K562 (cell line): ENCODE measurements at regions not wholly inside any gene's neighbourhood (a gene's known extent, or its start where the extent isn't known, plus 50 kb on each side); places are given as distances from the start of the nearest gene placed in this dataset.
A peak's percentile ranks its signal among the peaks of the same experiment; 100 is the strongest.
"Not testable (repeated sequence)": the region's sequence is repeated elsewhere in the genome, so short reads cannot be mapped to it uniquely, and the experiment has no call there.

Source experiments
- ATAC-seq: fragments of 200-7000 bp; cut with Tn5 transposase; 3 replicates; pipeline ENCODE4 v1.9.1; 2020; ENCODE audit warnings: moderate library complexity
- BruUV-seq: library from RNA; stranded (reverse); fragments of 400-500 nt; replicated peaks from 2 replicates; lab custom pipeline; 2021; lab: Mats Ljungman, UMichigan
- CTCF ChIA-PET: fragments of 300-600 bp; formaldehyde crosslinking; extraction: SDS; loops from one replicate; lab custom pipeline; 2021; ENCODE audit warnings: low intra/inter-chr PET ratio; lab: Yijun Ruan, JAX
- POLR2A ChIA-PET: fragments of 300-600, 350-650 bp; sonication (Branson Sonifier 250); formaldehyde crosslinking; extraction: SDS; loops from one replicate; lab custom pipeline; 2021; ENCODE audit warnings: antibody characterized with exemption, inconsistent platforms; lab: Yijun Ruan, JAX
- DNase-seq, 4 experiments: peaks; one replicate each; pipeline versions ENCODE4 v3.0.0 to v3.0.0-alpha.2; 2011 to 2018; ENCODE audit warnings: low spot score in 3 of 4, mixed read lengths in 3 of 4; ENCODE audit errors: extremely low read depth in 1 of 4
- FAIRE-seq: peaks from 2 replicates; lab custom pipeline; 2011; peaks lifted over from hg19 to GRCh38; lab: Jason Lieb, UNC
- H2AFZ ChIP-seq: 2 replicates; pipeline ENCODE4 v1.6.0; 2011; ENCODE audit warnings: low read depth, low read length, control low read depth, inconsistent platforms
- H3K27ac ChIP-seq: fragments of 200-600 bp; 3 replicates; pipeline ENCODE4 v1.8.0; 2011; ENCODE audit warnings: low read depth, mild to moderate bottlenecking, control low read depth, inconsistent platforms, low read length, moderate library complexity, mixed read lengths; ENCODE audit errors: extremely low read depth
- H3K27me3 ChIP-seq, 2 experiments: fragments of 300-600 bp in 1 of 2; 2 replicates in 1 of 2; 3 replicates in 1 of 2; pipeline versions ENCODE4 v1.6.0 to v1.8.0; 2011; ENCODE audit warnings: inconsistent platforms in 2 of 2, low read length in 2 of 2, mild to moderate bottlenecking in 1 of 2, mixed read lengths in 1 of 2, moderate library complexity in 1 of 2; ENCODE audit not compliant: control insufficient read depth in 2 of 2, insufficient read depth in 2 of 2
- H3K36me3 ChIP-seq: fragments of 300-600 bp; 3 replicates; pipeline ENCODE4 v1.8.0; 2011; ENCODE audit warnings: mild to moderate bottlenecking, low read length, inconsistent platforms; ENCODE audit not compliant: control insufficient read depth, insufficient read depth
- H3K4me1 ChIP-seq, 2 experiments: fragments of 200-600 bp in 1 of 2; replicated peaks in 1 of 2; 2 replicates in 1 of 2; 3 replicates in 1 of 2; pipeline versions ENCODE4 v1.5.1 to v1.8.0; 2011; ENCODE audit warnings: inconsistent platforms in 2 of 2, low read length in 2 of 2, mild to moderate bottlenecking in 1 of 2, mixed read lengths in 1 of 2, moderate library complexity in 1 of 2; ENCODE audit not compliant: control insufficient read depth in 2 of 2, insufficient read depth in 2 of 2
- H3K4me2 ChIP-seq: 2 replicates; pipeline ENCODE4 v1.6.1; 2011; ENCODE audit warnings: low read length, control low read depth, inconsistent platforms, mixed read lengths; ENCODE audit not compliant: insufficient read depth
- H3K4me3 ChIP-seq: fragments of 200-600 bp; sonication (generic), shearing (Covaris generic); 2 replicates; pipeline ENCODE4 v1.5.1; 2016; ENCODE audit warnings: control low read depth, inconsistent platforms
- H3K79me2 ChIP-seq: fragments of 200-600 bp; 3 replicates; pipeline ENCODE4 v1.8.0; 2011; ENCODE audit warnings: low read length, inconsistent platforms; ENCODE audit not compliant: control insufficient read depth, insufficient read depth
- H3K9ac ChIP-seq, 2 experiments: 2 replicates each; pipeline versions ENCODE4 v1.6.0 to v1.6.1; 2011; ENCODE audit warnings: low read depth in 2 of 2, low read length in 2 of 2, control low read depth in 1 of 2, inconsistent platforms in 1 of 2, mild to moderate bottlenecking in 1 of 2, mixed read lengths in 1 of 2; ENCODE audit not compliant: insufficient read depth in 1 of 2
- H3K9me1 ChIP-seq: one replicate; pipeline ENCODE4 v1.6.0; 2011; ENCODE audit warnings: inconsistent platforms, mild to moderate bottlenecking, low read length, moderate library complexity; ENCODE audit not compliant: control insufficient read depth, insufficient read depth
- H3K9me3 ChIP-seq: replicated peaks from 2 replicates; pipeline ENCODE4 v1.5.1; 2011; ENCODE audit warnings: low read depth, low read length, inconsistent platforms; ENCODE audit not compliant: control insufficient read depth, insufficient read depth
- H4K20me1 ChIP-seq: replicated peaks from 2 replicates; pipeline ENCODE4 v1.6.1; 2011; ENCODE audit warnings: low read length, inconsistent platforms, mixed read lengths; ENCODE audit not compliant: control insufficient read depth, insufficient read depth
- FOXA3 ChIP-seq, 2 experiments: fragments of 450-650 bp in 1 of 2; sonication (generic) in 1 of 2; formaldehyde crosslinking; IDR thresholded peaks in 1 of 2; conservative IDR thresholded peaks in 1 of 2; 2 replicates each; pipeline versions ENCODE4 v1.4.0 to v1.8.0; 2020 to 2022; ENCODE audit warnings: mild to moderate bottlenecking in 2 of 2, missing genetic modification reagents in 1 of 2
- MEIS2 ChIP-seq: fragments of 450-650 bp; IDR thresholded peaks from 2 replicates; pipeline ENCODE4 v1.6.1; 2014; ENCODE audit warnings: mild to moderate bottlenecking; ENCODE audit not compliant: partially characterized antibody
- NFIC ChIP-seq: fragments of 450-650 bp; IDR thresholded peaks from 2 replicates; pipeline ENCODE4 v1.6.1; 2017; ENCODE audit warnings: mild to moderate bottlenecking, inconsistent platforms
- NRF1 ChIP-seq, 2 experiments: fragments of 450-650 bp; IDR thresholded peaks in 1 of 2; conservative IDR thresholded peaks in 1 of 2; 2 replicates each; pipeline ENCODE4 v1.6.1; 2014; ENCODE audit warnings: mild to moderate bottlenecking in 2 of 2
- PKNOX1 ChIP-seq: fragments of 450-650 bp; IDR thresholded peaks from 2 replicates; pipeline ENCODE4 v1.6.1; 2016
- ZNF766 ChIP-seq: fragments of 200-800 bp; sonication (Bioruptor generic); conservative IDR thresholded peaks from 2 replicates; pipeline ENCODE4 v1.6.1; 2016; ENCODE audit warnings: missing genetic modification characterization, missing compliant biosample characterization
- WGBS: fragments of 100-300 bp; shearing (Covaris generic); methylation state at CpG from one replicate; pipeline ENCODE4 v1.1.6; 2016; ENCODE audit warnings: low coverage, mixed read lengths; ENCODE audit not compliant: insufficient coverage; ENCODE audit errors: missing lambda C conversion rate; 5-methylcytosine and 5-hydroxymethylcytosine counted together
- in situ Hi-C: fragments of 300-500 bp; cut with MboI; formaldehyde crosslinking; loops from 4 replicates; pipeline ENCODE4 v1.15.0; 2018; ENCODE audit warnings: inconsistent platforms, mixed read lengths
- intact Hi-C: fragments of 100-400 bp; cut with micrococcal nuclease; formaldehyde crosslinking; loops from 2 replicates; pipeline ENCODE4 v1.14.2; 2022

DNA sequence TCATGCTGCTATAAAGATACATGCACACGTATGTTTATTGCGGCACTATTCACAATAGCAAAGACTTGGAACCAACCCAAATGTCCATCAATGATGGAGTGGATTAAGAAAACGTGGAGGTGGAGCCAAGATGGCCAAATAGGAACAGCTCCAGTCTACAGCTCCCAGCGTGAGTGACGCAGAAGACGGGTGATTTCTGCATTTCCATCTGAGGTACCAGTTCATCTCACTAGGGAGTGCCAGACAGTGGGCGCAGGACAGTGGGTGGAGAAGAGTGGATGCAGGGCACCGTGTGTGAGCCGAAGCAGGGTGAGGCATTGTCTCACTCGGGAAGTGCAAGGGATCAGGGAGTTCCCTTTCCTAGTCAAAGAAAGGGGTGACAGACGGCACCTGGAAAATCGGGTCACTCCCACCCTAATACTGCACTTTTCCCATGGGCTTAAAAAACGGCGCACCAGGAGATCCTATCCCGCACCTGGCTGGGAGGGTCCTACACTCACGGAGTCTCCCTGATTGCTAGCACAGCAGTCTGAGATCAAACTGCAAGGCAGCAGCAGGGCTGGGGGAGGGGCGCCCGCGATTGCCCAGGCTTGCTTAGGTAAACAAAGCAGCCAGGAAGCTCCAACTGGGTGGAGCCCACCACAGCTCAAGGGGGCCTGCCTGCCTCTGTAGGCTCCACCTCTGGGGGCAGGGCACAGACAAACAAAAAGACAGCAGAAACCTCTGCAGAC, 435.5 kb upstream of the PIK3R1 start:
- H3K27me3 ChIP-seq, H3K27ac ChIP-seq, FAIRE-seq, in situ Hi-C loops, CTCF ChIA-PET, H3K9me3 ChIP-seq, intact Hi-C loops, H3K9me1 ChIP-seq, H3K4me1 ChIP-seq, H3K79me2 ChIP-seq, BruUV-seq, H3K36me3 ChIP-seq, ATAC-seq, H4K20me1 ChIP-seq, POLR2A ChIA-PET, H3K9ac ChIP-seq, H3K4me3 ChIP-seq: not testable (repeated sequence)
- 3% methylated on average over 15 of the region's 19 CpGs for WGBS
- H3K4me2 ChIP-seq: 0 out of 2 replicates have a peak overlapping the region, but pooled peaks have one; percentile 11
- H2AFZ ChIP-seq: 0 out of 2 replicates have a peak overlapping the region, but pooled peaks have one; percentile 24
- TF ChIP-seq MEIS2: peak; percentile 14
- TF ChIP-seq FOXA3 (CRISPR knock-in tag; conservative IDR thresholded peaks at IDR 0.05 in 1 of 2, IDR thresholded peaks at IDR 0.05 in 1 of 2): peak in 1 of 2 experiments; percentile 79; a peak in 2 of 4 replicates
- 0 out of 2 replicates have a peak, but pooled peaks have one; percentile 37 for TF ChIP-seq ZNF766 (CRISPR knock-in tag)
- 0 out of 4 replicates have a peak, but pooled peaks of 1 of the 2 experiments have one; percentile 14 for TF ChIP-seq NRF1 (conservative IDR thresholded peaks at IDR 0.05 in 1 of 2, IDR thresholded peaks at IDR 0.05 in 1 of 2)
- TF ChIP-seq NFIC: 0 out of 2 replicates have a peak, but pooled peaks have one; percentile 23
- 0 out of 2 replicates have a peak, but pooled peaks have one; percentile 13 for TF ChIP-seq PKNOX1
- DNase-seq: peak in 1 of 4 experiments; percentile 22
